Transverse colon (tissue), 4 donors: ENCODE measurements at regions not wholly inside any gene's neighbourhood (a gene's known extent, or its start where the extent isn't known, plus 50 kb on each side); places are given as distances from the start of the nearest gene placed in this dataset.
A peak's percentile ranks its signal among the peaks of the same experiment; 100 is the strongest.

Source experiments
- DNase-seq: peaks from one replicate; pipeline ENCODE4 v3.0.0-alpha.2; 2019
- H3K27ac ChIP-seq, 4 donors: fragments of 200-600 bp; sonication (generic); 2 replicates each; pipeline ENCODE4 v1.5.1; 2016 to 2018; ENCODE audit warnings: inconsistent platforms in 4 of 4
- H3K27me3 ChIP-seq: fragments of 200-600 bp; sonication (generic); 2 replicates; pipeline ENCODE4 v1.5.1; 2017; ENCODE audit warnings: inconsistent platforms
- H3K36me3 ChIP-seq, 4 donors: fragments of 200-600 bp; sonication (generic); 2 replicates each; pipeline ENCODE4 v1.5.1; 2017 to 2019; ENCODE audit warnings: inconsistent platforms in 4 of 4
- H3K4me1 ChIP-seq, 4 donors: fragments of 200-600 bp; sonication (generic); 2 replicates each; pipeline ENCODE4 v1.5.1; 2017 to 2020; ENCODE audit warnings: inconsistent platforms in 4 of 4
- H3K4me3 ChIP-seq, 4 donors: fragments of 200-600 bp; sonication (generic); 1 replicate in 1 of 4; 2 replicates in 3 of 4; pipeline versions ENCODE4 v1.5.1 to v1.6.1; 2017 to 2019; ENCODE audit warnings: inconsistent platforms in 4 of 4
- H3K9me3 ChIP-seq, 2 donors: fragments of 200-600 bp; sonication (generic); 2 replicates each; pipeline ENCODE4 v1.5.1; 2017 to 2019; ENCODE audit warnings: inconsistent platforms in 2 of 2
- EP300 ChIP-seq: sonication (generic); formaldehyde crosslinking; IDR thresholded peaks from one replicate; pipeline ENCODE4 v1.6.1; 2017; ENCODE audit warnings: antibody characterized with exemption, low read depth
- POLR2A ChIP-seq: fragments of 450-650 bp; IDR thresholded peaks from one replicate; pipeline ENCODE4 v1.6.1; 2016; ENCODE audit warnings: antibody characterized with exemption, mild to moderate bottlenecking, moderate library complexity
- POLR2AphosphoS5 ChIP-seq, 3 donors: sonication (generic); formaldehyde crosslinking; IDR thresholded peaks; one replicate each; pipeline ENCODE4 v1.6.1; 2016; ENCODE audit warnings: antibody characterized with exemption in 3 of 3
- WGBS, 2 donors: methylation state at CpG; one replicate each; pipeline ENCODE4 v1.1.5; 2018; ENCODE audit warnings: low coverage in 1 of 2; 5-methylcytosine and 5-hydroxymethylcytosine counted together
- in situ Hi-C, 4 donors: fragments of 200-750 bp; cut with MboI; loops; one replicate each; pipeline versions ENCODE4 v1.15.0 to v1.15.1; 2017; ENCODE audit warnings: low sequenced_read_pairs in 3 of 4, low pct_ligation_motif_present in 1 of 4, low pct_unique_long_range_greater_than_20kb in 1 of 4
- intact Hi-C: fragments of 100-400 bp; cut with DNase I; formaldehyde crosslinking; loops from one replicate; pipeline ENCODE4 v1.15.1; 2023; ENCODE audit warnings: low total_unique reads
- TF ChIP-seq, protein P1 (sequence below), 5 experiments: fragments of 200-600 bp in 3 of 5; fragments of 450-650 bp in 2 of 5; sonication (generic) in 3 of 5; IDR thresholded peaks; 1 replicate in 2 of 5; 2 replicates in 3 of 5; pipeline ENCODE4 v1.5.1; 2016 to 2017; ENCODE audit warnings: antibody characterized with exemption in 5 of 5, inconsistent platforms in 3 of 5, mild to moderate bottlenecking in 2 of 5, moderate library complexity in 1 of 5

DNA sequence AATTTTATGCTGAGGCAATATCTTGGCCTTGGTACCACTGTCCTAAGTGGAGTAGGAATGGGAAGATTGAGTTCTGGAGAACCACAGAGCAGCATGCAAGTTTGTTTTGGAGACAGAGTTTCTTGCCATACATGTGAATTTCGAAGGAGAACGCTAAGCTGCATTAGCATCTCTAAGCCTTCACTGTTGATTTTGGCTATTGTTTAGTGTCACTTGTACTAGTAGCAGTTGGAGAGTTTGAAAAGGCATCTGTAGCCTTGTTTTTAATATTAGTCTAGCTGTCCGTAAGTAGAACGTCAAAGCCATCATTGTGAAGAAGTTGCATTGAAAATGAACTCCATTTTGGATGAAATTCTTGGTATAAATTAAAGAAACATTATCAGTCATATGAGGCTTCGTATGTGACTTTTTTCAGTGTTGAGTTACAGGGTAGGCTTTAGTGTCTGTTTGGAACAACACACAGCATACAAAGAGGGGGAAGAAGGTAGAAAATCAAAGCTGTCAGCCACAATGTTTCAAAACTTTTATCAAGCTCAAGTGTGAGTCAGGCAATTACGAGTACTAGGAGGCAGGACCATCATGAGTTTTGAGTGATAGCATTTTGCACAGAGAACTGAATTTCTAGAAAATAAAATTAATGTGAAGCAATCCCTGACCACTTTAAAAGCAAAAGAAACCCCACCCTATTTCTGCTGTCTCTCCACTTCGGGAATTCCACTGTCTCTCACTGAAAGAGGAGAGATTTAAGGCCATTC is 70.2 kb upstream of the NAV3 start:
- Histone ChIP-seq H3K36me3 (no peaks in the 10 kb centered on the region), H3K4me1 (no peaks in the 10 kb centered on the region), H3K27me3 (no peaks in the 10 kb centered on the region), H3K27ac (no peak overlapping the region), H3K4me3 (no peak overlapping the region), H3K9me3 (no peaks in the 10 kb centered on the region)
- TF ChIP-seq EP300 (no peak), POLR2AphosphoS5 (IDR thresholded peaks at IDR 0.05) (no peak), POLR2A (no peak)
- TF ChIP-seq, protein P1, sequence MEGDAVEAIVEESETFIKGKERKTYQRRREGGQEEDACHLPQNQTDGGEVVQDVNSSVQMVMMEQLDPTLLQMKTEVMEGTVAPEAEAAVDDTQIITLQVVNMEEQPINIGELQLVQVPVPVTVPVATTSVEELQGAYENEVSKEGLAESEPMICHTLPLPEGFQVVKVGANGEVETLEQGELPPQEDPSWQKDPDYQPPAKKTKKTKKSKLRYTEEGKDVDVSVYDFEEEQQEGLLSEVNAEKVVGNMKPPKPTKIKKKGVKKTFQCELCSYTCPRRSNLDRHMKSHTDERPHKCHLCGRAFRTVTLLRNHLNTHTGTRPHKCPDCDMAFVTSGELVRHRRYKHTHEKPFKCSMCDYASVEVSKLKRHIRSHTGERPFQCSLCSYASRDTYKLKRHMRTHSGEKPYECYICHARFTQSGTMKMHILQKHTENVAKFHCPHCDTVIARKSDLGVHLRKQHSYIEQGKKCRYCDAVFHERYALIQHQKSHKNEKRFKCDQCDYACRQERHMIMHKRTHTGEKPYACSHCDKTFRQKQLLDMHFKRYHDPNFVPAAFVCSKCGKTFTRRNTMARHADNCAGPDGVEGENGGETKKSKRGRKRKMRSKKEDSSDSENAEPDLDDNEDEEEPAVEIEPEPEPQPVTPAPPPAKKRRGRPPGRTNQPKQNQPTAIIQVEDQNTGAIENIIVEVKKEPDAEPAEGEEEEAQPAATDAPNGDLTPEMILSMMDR (IDR thresholded peaks at IDR 0.05) = no peak
- in situ Hi-C loops (no loop called here), intact Hi-C loops (no loop called here)
- DNase-seq = no peak
- 57 to 64% methylated on average over 7 of the region's 7 CpGs for WGBS, 2 donors

DNA sequence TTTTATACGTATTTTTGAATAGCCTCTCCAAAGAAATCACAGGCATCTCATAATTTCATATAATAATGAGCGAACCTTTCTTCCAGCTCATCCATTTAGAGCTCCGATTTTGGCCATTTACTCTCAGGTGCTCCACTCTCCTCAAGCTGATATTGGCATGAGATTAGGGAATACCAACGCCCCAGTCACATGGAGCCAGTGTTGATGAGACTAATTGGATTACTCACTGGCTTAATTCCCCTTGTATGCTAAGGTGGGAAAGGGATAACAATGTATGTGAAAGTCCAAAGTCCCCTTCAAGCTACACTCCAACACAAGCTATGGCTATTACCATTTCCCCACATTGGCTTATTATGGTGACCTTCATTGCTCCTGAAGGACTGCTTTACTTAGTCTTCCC is 76.6 kb upstream of the NAV3 start:
- no peak for DNase-seq
- in situ Hi-C loops (no loop called here), intact Hi-C loops (no loop called here)
- Histone ChIP-seq H3K4me1 (no peaks in the 10 kb centered on the region), H3K4me3 (no peak overlapping the region), H3K36me3 (no peaks in the 10 kb centered on the region), H3K27ac (no peak overlapping the region), H3K9me3 (no peaks in the 10 kb centered on the region), H3K27me3 (no peaks in the 10 kb centered on the region)
- TF ChIP-seq, protein P1 (IDR thresholded peaks at IDR 0.05) = no peak
- TF ChIP-seq EP300 (no peak), POLR2A (no peak), POLR2AphosphoS5 (IDR thresholded peaks at IDR 0.05) (no peak)
- WGBS, 2 donors = 68 to 92% methylated on average over 3 to 4 of the region's 4 CpGs

DNA sequence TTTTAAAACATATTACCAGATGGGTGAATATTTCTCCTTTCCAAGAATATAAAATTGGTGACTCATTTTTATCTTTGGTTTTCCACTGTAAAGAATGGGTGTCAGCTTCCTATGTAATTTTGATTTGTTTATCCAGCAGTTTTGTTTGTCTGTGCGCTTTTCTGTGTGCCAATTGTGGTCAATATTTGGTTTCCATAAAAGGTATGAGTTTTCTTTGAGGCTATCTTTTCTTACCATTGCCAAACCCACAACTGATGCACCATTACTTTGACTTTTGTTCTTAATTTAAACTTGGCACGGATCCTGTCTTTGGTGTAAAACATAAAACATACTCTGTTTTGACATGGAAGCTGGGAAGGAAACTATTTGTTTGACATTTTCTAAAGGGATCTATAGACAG is 78.8 kb upstream of the NAV3 start:
- Histone ChIP-seq H3K27me3 (no peaks in the 10 kb centered on the region), H3K4me3 (no peak overlapping the region), H3K27ac (no peak overlapping the region), H3K36me3 (no peaks in the 10 kb centered on the region), H3K4me1 (no peaks in the 10 kb centered on the region), H3K9me3 (no peaks in the 10 kb centered on the region)
- intact Hi-C loops (no loop called here), in situ Hi-C loops (no loop called here)
- 19 to 37% methylated on average over 2 of the region's 2 CpGs for whole genome bisulfite sequencing, 2 donors
- TF ChIP-seq, protein P1 (IDR thresholded peaks at IDR 0.05) = no peak
- TF ChIP-seq POLR2A (no peak), POLR2AphosphoS5 (IDR thresholded peaks at IDR 0.05) (no peak), EP300 (no peak)
- no peak for DNase-seq

DNA sequence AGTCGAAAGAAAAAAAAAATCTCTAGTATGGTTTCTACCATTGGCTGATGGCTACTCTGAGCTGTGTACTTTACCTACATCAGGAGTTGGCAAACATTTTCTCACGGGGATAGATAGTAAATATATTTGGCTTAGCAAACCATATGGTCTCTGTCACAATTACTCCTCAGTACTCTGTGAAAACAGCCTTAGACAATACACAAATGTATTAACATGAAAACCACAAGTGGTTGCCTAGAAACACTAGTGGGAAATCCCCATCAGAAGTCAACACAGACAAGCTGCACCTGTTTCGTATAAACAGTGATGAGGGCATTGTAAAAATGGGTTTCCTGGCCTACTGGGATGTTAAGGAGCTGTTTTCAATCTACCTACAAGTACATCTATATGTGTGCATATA is 84.6 kb upstream of the NAV3 start:
- no peaks in the 10 kb centered on the region for H3K4me1 ChIP-seq
- in situ Hi-C loops (no loop called here), intact Hi-C loops (no loop called here)
- TF ChIP-seq, protein P1 (IDR thresholded peaks at IDR 0.05) = no peak
- TF ChIP-seq POLR2AphosphoS5 (IDR thresholded peaks at IDR 0.05) = peak in 2 of 3 donors; percentile 44 to 45
- H3K9me3 ChIP-seq = no peaks in the 10 kb centered on the region
- DNase-seq = no peak
- no peaks in the 10 kb centered on the region for H3K36me3 ChIP-seq
- no peak overlapping the region for H3K4me3 ChIP-seq
- H3K27ac ChIP-seq = no peak overlapping the region
- H3K27me3 ChIP-seq = no peaks in the 10 kb centered on the region
- 29 to 34% methylated on average over 2 to 3 of the region's 3 CpGs for WGBS, 2 donors
